Left cardiac atrium (tissue), 4 donors: ENCODE measurements at regions not wholly inside any gene's neighbourhood (a gene's known extent, or its start where the extent isn't known, plus 50 kb on each side); places are given as distances from the start of the nearest gene placed in this dataset.

Experiments used
- ATAC-seq, 2 donors: fragments of 200-7000 bp; cut with Tn5 transposase; one replicate each; pipeline ENCODE4 v1.9.1; 2020; ENCODE audit warnings: mild to moderate bottlenecking in 2 of 2, moderate library complexity in 2 of 2
- DNase-seq: peaks from one replicate; pipeline ENCODE4 v3.0.0-alpha.2; 2020
- intact Hi-C, 2 donors: fragments of 100-400 bp; cut with DNase I; formaldehyde crosslinking; loops; one replicate each; pipeline versions ENCODE4 v1.14.1 to v1.15.1; 2022 to 2023
- donor health status: DM: no; HTN: yes; CAD: no.
- donor health status: DM: no; HTN: yes; CAD: no; lungs with severe emphysema.
- donor health status: DM: yes; HTN: yes; CAD: no.
- donor health status: Dilated cardiomyopathy.

GRCh38 chr11:96655474-96655873 lies 265.7 kb downstream of the JRKL start:
- intact Hi-C loops = no loop called here
- ATAC-seq (no peak), DNase-seq (no peak)

GRCh38 chr11:96658436-96658835 lies 268.6 kb downstream of the JRKL start:
- DNase-seq (no peak), ATAC-seq (no peak)
- intact Hi-C loops = no loop called here

- ATAC-seq (no peak), DNase-seq (no peak)
- intact Hi-C loops = no loop called here
These were observed 274.3 kb downstream of the JRKL start for GRCh38 chr11:96664110-96664509.

- intact Hi-C loops = no loop called here
- DNase-seq = no peak
- ATAC-seq = no peak
These were observed 290.6 kb downstream of the JRKL start for GRCh38 chr11:96680211-96681018.

- intact Hi-C loops = no loop called here
- no peak for ATAC-seq
- no peak for DNase-seq
These were observed 291.4 kb downstream of the JRKL start for GRCh38 chr11:96681019-96681716.

GRCh38 chr11:96694338-96694737 lies 304.5 kb downstream of the JRKL start:
- no peak for DNase-seq
- intact Hi-C loops = no loop called here
- no peak for ATAC-seq

GRCh38 chr11:96696731-96697130 lies 306.9 kb downstream of the JRKL start:
- no peak for DNase-seq
- ATAC-seq = no peak
- intact Hi-C loops = loop anchor here in 1 of 2 donors (5.0 kb wide), 1 partner anchor 49 kb away; no protein-coding TSS in a partner anchor

- DNase-seq = no peak
- no peak for ATAC-seq
- intact Hi-C loops = loop anchor here in 1 of 2 donors (5.0 kb wide), 1 partner anchor 50 kb away; no protein-coding TSS in a partner anchor
These were observed 307.7 kb downstream of the JRKL start for GRCh38 chr11:96697466-96697865.

GRCh38 chr11:96704847-96705246 lies 315.0 kb downstream of the JRKL start:
- no peak for ATAC-seq

GRCh38 chr11:96706761-96707160 lies 316.9 kb downstream of the JRKL start:
- DNase-seq (no peak), ATAC-seq (no peak)
- intact Hi-C loops = no loop called here

More at GRCh38 chr11:96704847-96705246, 315.0 kb downstream of the JRKL start:
- DNase-seq = no peak
- intact Hi-C loops = no loop called here

- DNase-seq (no peak), ATAC-seq (no peak)
- intact Hi-C loops = no loop called here
These were observed 317.5 kb downstream of the JRKL start for GRCh38 chr11:96707273-96707672.

- no peak for DNase-seq
- intact Hi-C loops = no loop called here
- ATAC-seq = no peak
These were observed 318.5 kb downstream of the JRKL start for GRCh38 chr11:96708219-96708878.

- intact Hi-C loops = no loop called here
- no peak for DNase-seq
- no peak for ATAC-seq
These were observed 323.5 kb downstream of the JRKL start for GRCh38 chr11:96713301-96713700.

GRCh38 chr11:96714689-96715088 lies 324.9 kb downstream of the JRKL start:
- intact Hi-C loops = no loop called here
- DNase-seq = no peak
- no peak for ATAC-seq

- intact Hi-C loops = no loop called here
- DNase-seq = no peak
These were observed 325.4 kb downstream of the JRKL start for GRCh38 chr11:96715208-96715607.

GRCh38 chr11:96736601-96737000 lies 346.8 kb downstream of the JRKL start:
- ATAC-seq = no peak
- intact Hi-C loops = no loop called here
- DNase-seq = no peak

More at GRCh38 chr11:96715208-96715607, 325.4 kb downstream of the JRKL start:
- ATAC-seq = no peak

- DNase-seq (no peak), ATAC-seq (no peak)
These were observed 348.5 kb downstream of the JRKL start for GRCh38 chr11:96738311-96738710.

GRCh38 chr11:96741068-96741467 lies 351.3 kb downstream of the JRKL start:
- intact Hi-C loops = no loop called here
- DNase-seq = no peak
- ATAC-seq = peak in 1 of 2 donors; percentile 18

More at GRCh38 chr11:96738311-96738710, 348.5 kb downstream of the JRKL start:
- intact Hi-C loops = no loop called here

GRCh38 chr11:96744697-96745096 lies 354.9 kb downstream of the JRKL start:
- ATAC-seq = no peak
- DNase-seq = no peak
- intact Hi-C loops = no loop called here
